ENCODE measurements at regions not wholly inside any gene's neighbourhood (a gene's known extent, or its start where the extent isn't known, plus 50 kb on each side); places are given as distances from the start of the nearest gene placed in this dataset.
"Not testable (repeated sequence)": the region's sequence is repeated elsewhere in the genome, so short reads cannot be mapped to it uniquely, and the experiment has no call there.

GRCh38 chr1:95657248-95657647 is 423.2 kb downstream of the RWDD3 start:
- TF ChIP-seq CTCF (IDR thresholded peaks at IDR 0.05; ENCODE audit: insufficient read depth, low read length, poor library complexity, severe bottlenecking): no peak
- H3K27me3 ChIP-seq (ENCODE audit: control insufficient read depth, insufficient read depth, low read length): no peaks in the 10 kb centered on the region
- no peak for DNase-seq (ENCODE audit: low read depth)
- no peak overlapping the region for H3K4me3 ChIP-seq (ENCODE audit: low read depth, low read length)
- H3K36me3 ChIP-seq (ENCODE audit: control insufficient read depth, insufficient read depth, low read length): no peaks in the 10 kb centered on the region

- no peak for DNase-seq (ENCODE audit: low read depth)
- Histone ChIP-seq H3K36me3 (ENCODE audit: control insufficient read depth, insufficient read depth, low read length) (no peaks in the 10 kb centered on the region), H3K27me3 (ENCODE audit: control insufficient read depth, insufficient read depth, low read length) (no peaks in the 10 kb centered on the region), H3K4me3 (ENCODE audit: low read depth, low read length) (no peak overlapping the region)
- TF ChIP-seq CTCF (IDR thresholded peaks at IDR 0.05; ENCODE audit: insufficient read depth, low read length, poor library complexity, severe bottlenecking): no peak
These were observed 425.2 kb downstream of the RWDD3 start for GRCh38 chr1:95659166-95659565.

- Histone ChIP-seq H3K4me3 (ENCODE audit: low read depth, low read length) (no peak overlapping the region), H3K27me3 (ENCODE audit: control insufficient read depth, insufficient read depth, low read length) (no peaks in the 10 kb centered on the region), H3K36me3 (ENCODE audit: control insufficient read depth, insufficient read depth, low read length) (no peaks in the 10 kb centered on the region)
- no peak for DNase-seq (ENCODE audit: low read depth)
- no peak for TF ChIP-seq CTCF (IDR thresholded peaks at IDR 0.05; ENCODE audit: insufficient read depth, low read length, poor library complexity, severe bottlenecking)
These were observed 425.6 kb downstream of the RWDD3 start for GRCh38 chr1:95659588-95659987.

- Histone ChIP-seq H3K27me3 (ENCODE audit: control insufficient read depth, insufficient read depth, low read length) (no peaks in the 10 kb centered on the region), H3K36me3 (ENCODE audit: control insufficient read depth, insufficient read depth, low read length) (no peaks in the 10 kb centered on the region), H3K4me3 (ENCODE audit: low read depth, low read length) (no peak overlapping the region)
- no peak for DNase-seq (ENCODE audit: low read depth)
- TF ChIP-seq CTCF (IDR thresholded peaks at IDR 0.05; ENCODE audit: insufficient read depth, low read length, poor library complexity, severe bottlenecking): no peak
These were observed 426.7 kb downstream of the RWDD3 start for GRCh38 chr1:95660736-95661135.

GRCh38 chr1:95663530-95663929 is 429.5 kb downstream of the RWDD3 start:
- not testable (repeated sequence) for H3K36me3 ChIP-seq (ENCODE audit: control insufficient read depth, insufficient read depth, low read length); H3K27me3 ChIP-seq (ENCODE audit: control insufficient read depth, insufficient read depth, low read length); DNase-seq (ENCODE audit: low read depth)

GRCh38 chr1:95668165-95668564 is 434.2 kb downstream of the RWDD3 start:
- Histone ChIP-seq H3K27me3 (ENCODE audit: control insufficient read depth, insufficient read depth, low read length) (no peaks in the 10 kb centered on the region), H3K4me3 (ENCODE audit: low read depth, low read length) (no peak overlapping the region), H3K36me3 (ENCODE audit: control insufficient read depth, insufficient read depth, low read length) (no peaks in the 10 kb centered on the region)
- TF ChIP-seq CTCF (IDR thresholded peaks at IDR 0.05; ENCODE audit: insufficient read depth, low read length, poor library complexity, severe bottlenecking): no peak
- DNase-seq (ENCODE audit: low read depth): no peak

More at GRCh38 chr1:95663530-95663929, 429.5 kb downstream of the RWDD3 start:
- not testable (repeated sequence) for H3K4me3 ChIP-seq (ENCODE audit: low read depth, low read length)

GRCh38 chr1:95669638-95670037 is 435.6 kb downstream of the RWDD3 start:
- H3K4me3 ChIP-seq (ENCODE audit: low read depth, low read length); H3K36me3 ChIP-seq (ENCODE audit: control insufficient read depth, insufficient read depth, low read length); DNase-seq (ENCODE audit: low read depth); H3K27me3 ChIP-seq (ENCODE audit: control insufficient read depth, insufficient read depth, low read length): not testable (repeated sequence)
